NCI-H128 (cell line): ENCODE measurements at regions not wholly inside any gene's neighbourhood (a gene's known extent, or its start where the extent isn't known, plus 50 kb on each side); places are given as distances from the start of the nearest gene placed in this dataset.

ENCODE experiments used
- DNase-seq: peaks from one replicate; lab custom pipeline; 2025; ENCODE audit not compliant: unreplicated experiment; lab: John Stamatoyannopoulos, UW

- no peak for DNase-seq
These were observed 291.3 kb upstream of the PHYHIPL start for GRCh38 chr10:58885146-58885545.

DNA sequence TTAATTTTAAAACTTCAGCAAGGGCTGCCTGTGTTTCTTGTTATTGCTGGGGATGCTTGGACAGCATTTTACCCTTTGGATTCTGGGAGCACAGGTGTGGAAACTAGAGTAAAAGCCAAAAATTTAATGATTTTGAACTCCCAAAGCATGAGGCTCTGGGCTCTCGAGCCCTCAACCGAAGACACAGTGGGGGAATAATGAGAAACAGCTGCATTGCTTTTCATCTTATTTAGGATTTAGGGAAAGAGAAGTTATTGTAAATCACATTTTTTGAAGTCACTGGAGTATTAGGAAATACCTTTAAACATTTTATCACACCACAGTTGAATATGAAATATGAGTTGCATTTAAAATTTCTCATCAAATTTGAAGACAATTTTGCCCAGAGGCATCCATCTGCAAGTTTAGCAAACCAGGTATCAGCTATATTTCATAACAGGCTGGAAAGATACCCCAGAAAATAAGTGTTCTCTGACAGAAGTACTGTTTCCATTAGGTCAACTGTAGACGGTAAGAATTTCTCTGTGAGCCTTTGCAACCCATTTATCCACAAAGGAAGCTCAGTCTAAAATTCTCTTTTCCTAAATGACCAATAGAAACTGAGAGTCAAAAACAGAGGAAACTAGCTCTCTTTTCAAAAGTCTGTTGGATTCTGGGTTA, 290.6 kb upstream of the PHYHIPL start:
- DNase-seq = no peak

DNA sequence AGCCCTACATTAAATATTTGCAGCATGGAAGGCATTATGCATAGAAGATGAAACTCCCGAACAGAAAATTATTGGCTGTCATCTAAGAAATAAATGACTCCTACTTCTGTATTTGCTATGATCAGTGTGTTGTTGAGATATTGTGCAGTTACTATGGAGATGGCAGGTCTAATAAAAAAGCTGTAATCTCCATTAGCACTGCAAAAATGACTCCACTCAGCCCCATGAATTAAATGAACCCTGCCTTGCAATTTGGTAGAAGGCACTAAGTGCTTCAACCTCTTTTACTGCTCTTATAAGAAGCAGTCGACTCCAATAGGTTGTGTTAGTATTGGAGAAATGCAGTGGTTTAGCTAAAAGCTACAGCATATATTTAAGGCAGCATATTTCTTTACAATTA, 290.0 kb upstream of the PHYHIPL start:
- DNase-seq = no peak

- no peak for DNase-seq
These were observed 289.0 kb upstream of the PHYHIPL start for GRCh38 chr10:58887474-58887873.

DNA sequence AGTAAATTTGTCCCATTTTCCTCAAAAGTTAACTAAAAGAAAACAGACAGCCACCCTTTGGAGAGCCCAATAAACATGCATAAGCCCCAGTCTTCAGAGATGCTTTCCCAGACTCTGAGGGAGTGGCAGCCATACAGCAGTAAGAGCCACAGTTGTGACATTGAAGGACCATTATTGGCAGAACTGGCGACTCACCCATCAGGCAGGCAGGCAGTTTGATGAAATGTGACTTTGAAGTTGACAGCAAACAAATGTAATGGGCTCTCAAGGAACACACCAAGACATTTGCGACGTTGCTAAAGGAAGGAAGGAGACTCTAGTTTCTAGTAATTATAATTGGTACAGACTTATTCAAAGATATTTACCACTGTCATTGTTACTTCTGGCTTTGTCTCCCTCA, 287.5 kb upstream of the PHYHIPL start:
- no peak for DNase-seq

- DNase-seq = peak; percentile 4
These were observed 284.4 kb upstream of the PHYHIPL start for GRCh38 chr10:58892031-58892531.

- DNase-seq = no peak
These were observed 281.5 kb upstream of the PHYHIPL start for GRCh38 chr10:58894929-58895328.

- no peak for DNase-seq
These were observed 280.2 kb upstream of the PHYHIPL start for GRCh38 chr10:58896229-58896628.

DNA sequence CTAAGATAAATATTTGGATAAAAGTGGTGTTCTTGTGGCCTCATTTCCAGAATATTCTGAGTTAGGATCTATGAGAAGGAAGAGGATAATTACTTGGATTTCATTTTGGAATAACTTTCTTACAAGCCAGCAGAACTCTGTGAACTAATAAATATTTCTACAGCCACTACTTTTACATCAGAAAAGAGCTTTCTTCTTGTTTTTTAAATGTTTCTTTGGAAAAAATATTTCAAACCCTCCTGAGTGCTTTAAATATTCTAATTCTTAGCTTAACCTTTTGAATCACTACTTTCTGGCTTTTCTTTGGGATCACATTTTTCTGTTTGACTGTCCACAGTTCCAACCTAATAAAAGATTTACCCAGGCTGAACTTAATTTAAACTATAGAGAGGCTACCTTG, 279.2 kb upstream of the PHYHIPL start:
- no peak for DNase-seq

- DNase-seq = no peak
These were observed 278.7 kb upstream of the PHYHIPL start for GRCh38 chr10:58897708-58898107.

DNA sequence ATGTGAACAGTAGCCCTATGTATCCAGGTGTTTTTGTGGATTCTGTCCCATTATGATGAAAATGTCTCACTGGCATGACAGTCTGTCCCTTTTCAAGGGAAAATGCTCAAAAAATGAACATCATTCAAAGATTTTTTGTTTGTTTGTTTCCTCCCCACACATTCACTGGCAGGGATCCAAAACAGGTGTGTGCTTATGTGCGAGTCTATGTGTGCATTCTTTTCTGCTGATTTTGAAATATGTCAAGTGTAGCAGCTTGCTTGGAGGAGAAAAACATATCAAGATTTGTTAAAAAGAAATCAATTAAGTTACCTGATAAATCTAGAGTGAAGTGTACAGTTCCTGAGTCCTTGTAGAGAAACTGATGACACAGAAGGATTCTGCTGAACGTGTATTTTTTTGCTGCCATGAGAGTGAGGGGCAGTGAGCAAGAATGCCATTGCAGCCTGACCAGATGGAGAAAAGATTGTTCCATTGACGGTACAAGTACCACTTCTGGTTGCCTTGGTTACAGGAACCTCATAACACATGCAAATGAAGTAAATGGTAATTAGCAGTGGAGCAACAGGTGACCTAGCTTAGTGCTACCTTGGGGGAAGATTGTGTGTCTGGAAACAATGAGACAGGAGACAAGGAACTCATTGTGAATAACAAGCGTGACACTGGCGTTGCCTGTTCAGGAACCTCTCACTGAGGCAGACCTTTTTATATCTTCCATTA, 277.4 kb upstream of the PHYHIPL start:
- DNase-seq = no peak

- DNase-seq = no peak
These were observed 275.3 kb upstream of the PHYHIPL start for GRCh38 chr10:58901092-58901646.

DNA sequence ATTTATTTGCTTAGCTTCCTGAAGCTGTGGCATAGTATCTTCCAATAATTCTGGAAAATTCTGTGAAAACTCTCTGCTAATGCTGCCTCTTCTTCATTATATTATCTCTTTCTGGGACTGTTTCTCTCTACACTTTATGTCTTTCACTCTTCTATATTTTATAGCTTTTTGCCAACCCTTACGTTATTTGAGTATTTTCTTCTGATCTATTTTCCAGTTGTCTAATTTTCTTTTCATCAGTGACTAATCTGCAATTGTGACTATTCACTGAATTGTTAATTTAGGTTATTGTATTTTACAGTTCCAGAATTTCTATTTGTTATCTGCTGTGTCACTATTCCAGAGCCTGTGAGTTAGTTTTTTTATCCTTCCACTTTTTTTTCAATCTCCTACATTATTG, 273.4 kb upstream of the PHYHIPL start:
- DNase-seq = no peak

- DNase-seq = no peak
These were observed 266.6 kb upstream of the PHYHIPL start for GRCh38 chr10:58909881-58910280.

GRCh38 chr10:58913717-58914116, 262.7 kb upstream of the PHYHIPL start:
- no peak for DNase-seq

DNA sequence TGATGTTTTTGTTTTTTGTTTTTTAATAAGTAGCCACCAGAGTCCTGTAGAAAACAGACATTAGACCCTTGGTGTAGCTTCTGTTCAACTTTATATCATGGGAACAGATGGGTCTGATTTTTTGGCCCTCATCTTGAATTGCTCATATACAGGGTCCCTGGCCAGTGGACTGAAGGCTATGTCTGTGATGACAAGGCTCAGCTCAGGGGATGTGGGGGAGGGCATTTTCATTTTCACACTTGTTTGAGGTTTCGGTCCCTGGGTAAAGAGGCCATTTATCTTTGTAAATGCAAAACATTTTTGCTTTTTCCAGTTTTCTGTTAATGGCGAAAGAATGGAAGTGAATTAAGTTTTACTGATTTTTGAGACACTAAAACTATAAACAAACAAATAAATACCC, 257.6 kb upstream of the PHYHIPL start:
- no peak for DNase-seq

GRCh38 chr10:58919927-58920654, 256.4 kb upstream of the PHYHIPL start:
- DNase-seq = no peak

DNA sequence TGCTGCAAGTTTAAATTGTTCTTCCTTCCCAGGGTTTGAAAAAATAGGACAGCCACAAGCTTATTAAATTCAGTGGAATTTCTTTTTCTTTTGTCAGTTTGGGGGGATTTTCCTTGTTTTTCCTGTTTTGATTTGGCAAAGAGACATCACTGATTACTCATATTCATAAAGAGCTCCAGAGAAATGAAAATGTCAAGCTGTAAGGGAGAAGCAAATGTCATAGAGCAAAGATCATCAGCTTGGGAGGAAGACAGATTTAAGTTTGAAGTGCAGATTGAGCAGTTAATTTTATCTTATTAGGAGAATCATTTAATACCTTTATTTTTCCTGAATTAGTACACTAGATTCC, 255.8 kb upstream of the PHYHIPL start:
- DNase-seq = no peak

- DNase-seq = no peak
These were observed 255.0 kb upstream of the PHYHIPL start for GRCh38 chr10:58921421-58921855.

DNA sequence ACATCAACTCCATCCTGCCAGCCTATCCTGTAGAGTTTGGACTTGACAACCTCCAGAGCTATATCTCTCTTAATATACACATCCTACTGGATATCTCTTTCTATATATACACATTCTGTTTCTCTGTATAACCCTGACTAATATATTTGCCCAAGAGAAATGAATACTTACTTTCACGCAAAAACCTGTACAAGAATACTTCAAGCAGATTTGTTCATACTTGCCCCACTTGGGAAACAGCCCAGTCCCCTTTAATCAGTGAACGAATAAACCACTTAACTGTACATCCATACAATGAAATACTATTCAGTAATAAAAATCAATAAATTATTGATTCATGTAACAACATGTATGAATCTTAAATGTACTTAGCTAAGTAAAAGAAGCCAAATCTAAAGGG, 251.1 kb upstream of the PHYHIPL start:
- DNase-seq = no peak

- no peak for DNase-seq
These were observed 245.9 kb upstream of the PHYHIPL start for GRCh38 chr10:58930500-58930899.

GRCh38 chr10:58932126-58932525, 244.3 kb upstream of the PHYHIPL start:
- no peak for DNase-seq
